NCI-H1105 (cell line): ENCODE measurements at regions not wholly inside any gene's neighbourhood (a gene's known extent, or its start where the extent isn't known, plus 50 kb on each side); places are given as distances from the start of the nearest gene placed in this dataset.

Experiments
- DNase-seq: peaks from one replicate; lab custom pipeline; 2025; lab: John Stamatoyannopoulos, UW

- DNase-seq = no peak
These were observed 254.3 kb upstream of the AGA start for GRCh38 chr4:177696438-177696966.

GRCh38 chr4:177699365-177700213 lies 257.4 kb upstream of the AGA start:
- no peak for DNase-seq

GRCh38 chr4:177706916-177707315 lies 264.7 kb upstream of the AGA start:
- no peak for DNase-seq

- DNase-seq = no peak
These were observed 271.2 kb upstream of the AGA start for GRCh38 chr4:177713454-177713853.

GRCh38 chr4:177717407-177717806 lies 275.2 kb upstream of the AGA start:
- no peak for DNase-seq

- no peak for DNase-seq
These were observed 276.3 kb upstream of the AGA start for GRCh38 chr4:177718514-177718913.

GRCh38 chr4:177726111-177726510 lies 283.9 kb upstream of the AGA start:
- no peak for DNase-seq

- DNase-seq = no peak
These were observed 286.3 kb upstream of the AGA start for GRCh38 chr4:177728361-177729152.

GRCh38 chr4:177729681-177730080 lies 287.4 kb upstream of the AGA start:
- DNase-seq = no peak

- no peak for DNase-seq
These were observed 295.2 kb upstream of the AGA start for GRCh38 chr4:177737387-177737940.

- no peak for DNase-seq
These were observed 298.3 kb upstream of the AGA start for GRCh38 chr4:177740563-177740962.

GRCh38 chr4:177759729-177760128 lies 317.5 kb upstream of the AGA start:
- DNase-seq = no peak

- no peak for DNase-seq
These were observed 319.5 kb upstream of the AGA start for GRCh38 chr4:177761692-177762091.

GRCh38 chr4:177769155-177769554 lies 326.9 kb upstream of the AGA start:
- DNase-seq = no peak

GRCh38 chr4:177770776-177771175 lies 328.5 kb upstream of the AGA start:
- DNase-seq = no peak

- no peak for DNase-seq
These were observed 329.4 kb upstream of the AGA start for GRCh38 chr4:177771645-177772044.

- DNase-seq = no peak
These were observed 336.4 kb upstream of the AGA start for GRCh38 chr4:177778623-177779022.

- DNase-seq = no peak
These were observed 342.8 kb upstream of the AGA start for GRCh38 chr4:177785000-177785399.

GRCh38 chr4:177789610-177790009 lies 347.4 kb upstream of the AGA start:
- no peak for DNase-seq

GRCh38 chr4:177791188-177791587 lies 349.0 kb upstream of the AGA start:
- DNase-seq = no peak

GRCh38 chr4:177796841-177797240 lies 354.6 kb upstream of the AGA start:
- no peak for DNase-seq

GRCh38 chr4:177798161-177798560 lies 355.9 kb upstream of the AGA start:
- no peak for DNase-seq

GRCh38 chr4:177802162-177802561 lies 359.9 kb upstream of the AGA start:
- no peak for DNase-seq
